Colon (tissue), 2 donors: ENCODE measurements at regions not wholly inside any gene's neighbourhood (a gene's known extent, or its start where the extent isn't known, plus 50 kb on each side); places are given as distances from the start of the nearest gene placed in this dataset.

Source experiments
- FAIRE-seq: peaks from 2 replicates; lab custom pipeline; 2012; peaks lifted over from hg19 to GRCh38; lab: Jason Lieb, UNC
- donor health status: control.
- donor health status: control.

DNA sequence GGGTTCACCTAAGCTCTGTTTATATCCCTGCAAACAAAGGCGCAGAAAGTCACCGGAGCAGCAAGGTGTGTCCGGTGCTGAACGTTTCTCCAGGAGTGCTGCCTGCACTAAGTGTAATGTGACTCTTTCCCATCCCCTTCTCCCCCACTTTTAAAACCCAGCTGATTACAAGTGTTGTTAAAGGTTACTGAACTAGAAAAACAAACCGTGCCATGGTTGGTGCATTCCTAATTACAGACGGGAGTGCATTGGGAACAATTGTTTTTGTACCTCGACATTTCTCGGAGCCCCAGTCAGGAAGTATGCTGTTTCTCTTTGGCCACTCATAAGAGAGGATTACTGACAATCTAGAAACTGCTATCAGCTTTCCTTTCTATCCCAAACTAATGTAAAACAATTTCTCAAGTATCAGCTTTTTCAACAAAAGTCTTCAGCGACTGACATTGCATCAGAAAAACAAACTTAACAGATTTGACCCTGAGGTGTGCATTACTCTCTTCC, 441.0 kb upstream of the SALL1 start:
- no peak for FAIRE-seq

DNA sequence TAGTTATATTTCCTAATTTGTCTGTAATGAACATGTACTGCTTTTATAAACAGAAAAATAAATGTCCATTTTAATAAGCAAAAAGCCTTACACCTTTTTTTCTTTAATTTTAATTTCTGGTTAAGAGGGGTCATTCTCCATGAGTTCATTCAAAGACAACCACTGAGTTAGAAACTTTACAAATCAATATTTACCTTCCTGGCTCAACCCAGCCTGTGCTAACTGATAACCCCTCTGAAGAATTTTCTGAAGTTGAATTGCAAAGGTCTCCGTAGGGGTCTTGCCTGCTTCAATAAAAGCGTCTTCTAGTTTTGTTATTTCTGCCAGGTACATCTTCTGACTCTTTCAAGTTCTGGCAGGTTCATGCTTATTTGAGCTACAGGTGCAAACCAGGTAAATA, 440.4 kb upstream of the SALL1 start:
- FAIRE-seq: no peak

DNA sequence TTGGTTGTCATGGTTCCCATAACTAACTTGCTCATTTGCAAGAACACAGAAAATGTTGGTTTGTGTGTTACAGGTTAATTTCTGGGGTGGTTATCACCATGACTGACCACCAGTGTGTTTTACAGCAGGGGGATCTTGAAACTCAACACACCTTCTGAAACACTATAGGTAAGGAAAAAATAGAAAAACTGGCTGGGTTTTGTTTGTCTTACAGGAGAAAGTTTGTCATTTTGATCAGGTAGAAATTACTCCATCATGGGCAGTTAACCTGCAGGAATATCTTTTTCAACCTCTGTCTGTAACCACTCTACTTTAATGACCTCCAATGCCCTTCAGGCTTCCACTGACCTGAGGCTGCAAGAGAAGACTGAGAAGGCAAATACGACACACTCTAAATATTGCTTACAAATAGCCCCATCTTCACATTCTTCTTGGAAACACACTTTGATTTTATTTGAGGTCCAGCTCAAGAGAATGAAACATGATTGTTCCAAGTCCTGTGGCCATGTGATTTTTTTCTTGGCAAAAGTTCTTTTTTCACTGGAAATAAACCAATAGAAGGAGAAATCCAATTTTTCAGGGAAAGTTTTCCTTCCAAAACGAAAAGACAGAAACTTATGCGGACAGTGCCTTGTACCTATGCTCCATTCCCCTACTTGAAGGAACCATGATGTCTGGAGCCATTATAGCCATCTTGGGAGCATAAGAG, 428.7 kb upstream of the SALL1 start:
- no peak for FAIRE-seq

DNA sequence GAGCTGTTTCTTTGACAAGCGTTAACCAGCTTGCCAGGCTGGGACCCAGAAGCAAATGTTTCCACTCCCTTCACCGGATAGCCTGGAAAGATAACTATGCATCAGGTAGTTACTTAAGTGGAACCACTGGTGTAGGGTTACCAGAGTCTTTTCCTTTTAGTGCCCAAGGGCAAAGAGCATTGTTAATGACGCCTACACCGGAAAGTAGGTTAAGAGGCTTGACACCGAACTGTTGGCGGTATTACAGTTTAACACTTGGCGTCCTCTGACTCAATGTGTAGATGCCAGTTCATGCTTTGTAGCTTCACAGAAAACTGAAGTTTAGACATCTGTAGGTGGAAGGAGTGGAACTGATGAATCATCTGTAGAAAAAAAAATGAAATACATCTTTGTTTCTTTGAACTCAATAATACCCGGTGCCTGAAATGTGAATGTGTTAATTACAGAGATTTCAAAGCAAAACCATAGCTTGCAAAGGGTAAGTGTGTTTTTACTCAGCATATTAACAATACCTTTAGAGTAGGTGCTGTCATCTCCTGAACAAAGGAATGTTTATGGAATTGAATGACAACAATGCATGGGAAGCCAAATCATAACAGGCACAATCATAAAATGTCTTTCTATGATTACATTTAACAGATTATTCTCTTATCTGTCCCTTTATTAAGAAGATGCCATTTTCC, 426.7 kb upstream of the SALL1 start:
- FAIRE-seq: no peak

DNA sequence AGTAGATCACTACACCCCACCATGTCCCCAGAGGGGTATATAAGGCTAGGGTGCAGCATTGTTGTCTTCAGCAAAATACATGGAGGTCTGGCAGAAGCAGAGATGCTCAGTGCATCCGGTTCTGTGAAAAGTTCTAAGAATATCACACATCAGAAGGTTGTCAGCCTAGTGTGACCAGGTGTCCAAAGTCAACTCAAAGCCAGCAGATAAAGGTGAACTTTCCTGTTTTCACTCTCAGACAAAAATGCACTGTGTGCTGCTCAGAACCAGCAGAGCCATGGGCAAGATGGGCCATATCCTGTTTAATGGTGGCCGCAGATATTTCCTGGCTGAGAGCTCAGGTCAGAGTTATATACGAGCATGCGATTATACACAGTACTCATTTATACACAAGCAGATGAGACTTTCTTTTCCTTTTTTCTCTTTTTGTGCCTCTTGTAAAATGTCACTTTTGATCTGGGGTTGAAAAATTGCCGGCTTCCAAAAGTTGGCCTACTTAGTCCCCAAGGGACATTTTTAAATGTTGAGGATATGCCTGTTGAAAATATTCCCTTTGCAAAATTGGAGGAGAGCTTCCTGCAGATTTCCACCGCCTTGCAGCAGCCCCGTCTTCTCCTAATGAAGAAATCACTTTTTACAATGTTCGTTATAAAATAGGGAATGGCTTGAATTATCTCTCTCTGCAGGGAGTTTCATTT, 425.6 kb upstream of the SALL1 start:
- FAIRE-seq: no peak

DNA sequence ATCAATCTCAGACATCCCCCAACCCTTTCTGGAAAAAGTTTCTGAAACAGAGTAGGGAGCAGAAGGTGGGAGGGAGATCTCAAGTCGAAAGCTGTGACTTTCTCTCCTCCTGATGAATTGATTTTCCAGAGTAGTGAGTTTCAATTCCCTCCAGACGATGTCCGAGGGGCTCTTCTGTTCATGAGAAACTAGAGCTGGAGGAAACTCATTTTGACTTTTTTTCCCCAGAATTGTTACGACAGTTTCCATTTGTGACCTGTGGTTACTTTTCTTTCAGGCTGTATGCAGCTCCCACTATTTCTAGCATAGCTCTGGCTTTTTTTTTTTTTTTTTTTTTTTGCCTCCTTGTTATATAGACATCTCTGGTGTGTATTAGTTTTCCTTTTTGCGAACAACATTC, 422.1 kb upstream of the SALL1 start:
- no peak for FAIRE-seq

DNA sequence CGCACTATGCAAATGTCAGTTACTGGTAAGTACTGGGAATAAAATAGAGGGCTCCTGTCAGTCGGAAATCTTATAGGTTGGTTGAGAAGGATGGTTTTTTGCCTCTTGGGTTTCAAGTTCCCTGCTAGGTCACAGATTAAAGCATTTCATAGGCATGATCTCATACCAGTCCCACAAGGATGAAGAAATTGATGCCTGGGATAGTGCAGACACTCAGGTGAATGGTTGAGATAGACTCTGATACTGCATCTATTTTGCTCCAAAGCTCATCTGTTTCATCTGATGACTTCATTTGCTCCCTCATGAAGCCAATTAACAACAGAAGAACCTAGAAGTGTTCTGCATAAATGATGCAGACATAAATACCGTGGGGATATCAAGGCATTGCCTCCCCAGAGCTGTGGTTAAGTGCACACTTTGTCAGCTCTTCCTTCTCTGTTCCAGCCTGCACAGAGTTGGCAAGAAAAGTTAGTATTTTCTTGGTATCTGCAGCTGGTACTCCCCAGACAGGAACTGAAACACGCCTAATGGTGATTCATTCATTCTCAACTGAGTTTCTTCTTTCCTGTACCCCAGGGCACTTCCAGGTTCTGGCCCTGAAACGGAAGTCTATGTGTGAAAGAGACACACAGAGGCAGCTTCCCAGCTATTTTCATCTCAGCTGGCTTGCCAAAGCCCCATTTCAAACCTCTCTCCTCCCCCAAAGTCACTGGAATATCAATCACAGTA, 418.3 kb upstream of the SALL1 start:
- no peak for FAIRE-seq

DNA sequence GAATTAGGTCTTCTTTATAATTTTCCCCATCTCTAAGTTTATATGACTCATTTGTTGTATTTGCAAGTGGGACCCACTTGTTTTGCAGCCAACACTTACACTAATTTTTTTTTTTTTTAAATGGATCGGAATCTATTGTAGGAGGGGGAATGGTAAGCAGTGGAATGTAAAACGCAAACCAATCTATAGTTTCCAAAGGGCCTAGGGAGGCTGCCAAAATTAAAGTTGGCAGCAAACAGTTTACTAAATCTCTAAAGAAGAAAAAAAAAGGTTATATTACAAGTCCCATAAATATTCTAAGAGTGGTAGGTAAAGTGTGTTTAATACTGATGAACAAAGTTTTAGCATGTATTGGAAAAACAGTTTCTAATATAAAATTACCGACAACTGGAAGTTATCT, 416.8 kb upstream of the SALL1 start:
- FAIRE-seq: no peak

DNA sequence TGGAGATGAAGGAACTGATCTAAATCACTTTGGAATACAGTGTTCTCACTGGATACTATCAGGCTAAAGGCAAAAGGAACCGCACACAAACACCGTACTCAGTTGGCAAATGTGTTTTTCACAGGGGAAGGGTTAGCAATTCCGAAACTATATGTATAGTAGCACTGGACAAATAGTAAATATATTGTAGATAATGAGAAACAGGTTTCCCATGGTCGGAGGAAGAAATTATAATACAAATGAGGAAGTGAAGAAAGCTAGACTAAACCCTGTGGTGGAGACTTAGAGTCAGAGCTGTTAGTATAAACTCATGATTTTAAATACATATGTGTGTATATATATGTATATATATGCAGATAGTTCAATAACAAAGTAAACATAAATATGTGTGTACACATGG, 414.1 kb upstream of the SALL1 start:
- FAIRE-seq: no peak

DNA sequence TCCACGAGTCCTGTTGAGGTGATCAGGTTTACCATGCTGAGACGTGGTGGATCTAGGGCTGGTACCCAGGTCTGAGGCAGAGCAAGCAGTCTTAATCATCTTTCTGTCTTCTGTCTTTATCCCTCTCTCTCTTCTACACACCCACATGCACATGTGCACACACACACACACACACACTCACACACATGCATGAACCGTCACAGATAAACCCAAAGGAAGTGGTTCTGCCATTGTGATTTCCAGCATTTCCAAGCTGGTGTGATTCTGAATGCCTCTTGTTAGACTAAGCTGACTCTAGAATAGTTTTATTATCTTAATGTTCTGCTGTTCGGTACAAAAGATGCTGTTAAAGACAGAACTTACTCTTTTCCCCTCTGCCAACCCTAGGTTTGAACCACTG, 411.8 kb upstream of the SALL1 start:
- no peak for FAIRE-seq

DNA sequence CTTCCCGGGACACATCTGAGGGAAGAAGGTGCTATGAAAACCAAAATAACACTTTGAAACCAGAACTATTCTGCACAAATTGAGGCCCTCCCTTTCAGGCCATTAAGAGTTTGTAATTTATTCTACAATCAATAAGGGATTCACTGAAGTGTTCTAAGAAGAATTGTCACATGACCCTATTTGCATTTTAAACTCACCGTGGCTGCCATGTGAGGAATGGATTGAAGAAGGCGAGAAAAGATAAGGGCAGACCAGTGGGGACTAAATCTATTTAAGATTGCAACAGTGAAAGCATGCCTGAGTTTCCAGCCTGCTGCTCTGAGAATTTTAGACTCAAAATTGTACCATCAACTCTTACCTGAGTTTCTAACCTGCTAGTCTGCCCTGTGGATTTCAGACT, 408.8 kb upstream of the SALL1 start:
- no peak for FAIRE-seq

DNA sequence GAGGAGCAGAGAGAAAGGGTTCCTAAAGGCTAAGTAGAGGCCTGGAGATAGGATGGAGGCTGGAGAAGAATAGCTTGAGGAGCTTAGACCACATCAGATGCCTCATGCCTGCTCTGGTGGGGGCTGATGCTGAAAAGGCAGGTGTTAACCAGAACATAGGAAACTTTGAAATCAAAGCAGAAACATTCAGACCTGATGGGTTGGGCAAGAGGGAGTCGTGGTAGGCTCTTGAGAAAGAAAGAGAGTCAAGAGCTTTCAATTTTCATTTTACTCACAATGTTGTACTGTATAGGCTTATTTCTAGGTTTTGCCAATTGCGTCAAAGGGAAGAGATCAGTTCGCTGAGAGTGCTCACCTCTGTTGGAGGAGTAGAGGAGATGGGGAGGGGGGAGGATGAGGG, 406.6 kb upstream of the SALL1 start:
- no peak for FAIRE-seq

DNA sequence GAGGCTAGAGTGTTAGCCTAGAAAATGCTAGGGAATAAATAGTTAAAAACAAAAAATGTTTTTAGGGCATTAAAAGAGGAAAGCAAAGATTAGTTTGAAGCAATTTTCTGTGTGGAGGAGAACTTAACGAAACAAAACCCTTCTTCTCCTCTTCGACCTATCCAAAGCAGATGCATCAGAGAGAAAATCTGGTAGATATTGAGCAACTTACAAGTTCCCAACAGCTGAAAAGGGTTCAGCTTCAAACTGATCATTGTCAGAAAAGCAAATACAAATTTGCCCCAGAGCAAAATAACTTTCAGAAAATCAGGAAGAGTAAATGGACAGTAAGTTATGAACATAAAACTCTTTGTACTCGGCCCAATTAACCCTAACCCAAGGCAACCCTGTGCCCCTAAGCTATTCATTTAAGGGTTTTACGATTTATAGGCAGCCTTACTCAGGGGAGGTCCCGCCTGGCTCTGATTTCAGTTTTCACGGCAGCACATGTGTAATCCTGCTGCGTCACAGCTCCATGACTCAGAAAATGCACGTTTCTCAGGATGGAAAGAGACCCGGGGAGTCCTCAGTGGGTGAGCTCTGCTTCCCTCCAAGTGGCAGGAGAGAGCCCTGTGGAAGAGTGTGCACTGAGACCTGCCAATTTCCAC, 405.7 kb upstream of the SALL1 start:
- no peak for FAIRE-seq

DNA sequence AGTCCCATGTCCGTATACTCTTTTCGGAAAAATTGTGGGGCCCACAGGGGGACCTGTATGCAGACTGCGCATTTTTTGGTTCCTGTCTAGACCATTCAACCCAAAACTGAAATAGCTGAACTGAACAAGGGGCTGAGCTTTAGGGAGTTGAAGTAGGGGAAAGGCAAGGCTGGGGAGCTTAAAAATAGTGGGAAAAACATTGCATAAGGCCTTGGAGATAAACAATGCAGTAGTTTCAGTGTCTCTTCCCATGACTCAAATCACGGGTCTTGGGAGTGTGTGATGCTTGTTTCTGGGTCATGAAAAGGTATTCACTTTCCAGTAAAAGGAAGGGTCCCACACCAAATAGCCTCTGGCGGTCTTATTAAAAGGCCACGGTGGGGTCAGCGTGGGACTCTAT, 402.8 kb upstream of the SALL1 start:
- no peak for FAIRE-seq

DNA sequence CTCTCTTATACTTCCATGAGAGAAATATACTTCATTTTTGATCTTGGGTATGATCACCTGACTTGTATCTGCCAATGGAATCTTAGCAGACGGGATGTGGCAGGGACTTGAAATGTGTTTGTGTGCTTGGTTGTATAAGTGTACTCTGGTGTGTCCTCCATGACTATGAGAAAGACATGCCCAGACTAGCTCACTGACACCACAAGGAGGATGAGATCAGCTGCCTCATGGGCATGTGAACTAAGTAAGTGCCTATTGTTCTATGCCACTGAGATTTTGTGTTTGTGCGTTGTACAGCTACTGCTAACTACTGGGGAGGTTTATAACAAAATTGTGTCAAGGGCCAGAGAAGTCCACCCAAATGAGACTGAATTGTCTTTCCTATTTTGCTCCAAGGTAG, 402.2 kb upstream of the SALL1 start:
- FAIRE-seq: no peak

DNA sequence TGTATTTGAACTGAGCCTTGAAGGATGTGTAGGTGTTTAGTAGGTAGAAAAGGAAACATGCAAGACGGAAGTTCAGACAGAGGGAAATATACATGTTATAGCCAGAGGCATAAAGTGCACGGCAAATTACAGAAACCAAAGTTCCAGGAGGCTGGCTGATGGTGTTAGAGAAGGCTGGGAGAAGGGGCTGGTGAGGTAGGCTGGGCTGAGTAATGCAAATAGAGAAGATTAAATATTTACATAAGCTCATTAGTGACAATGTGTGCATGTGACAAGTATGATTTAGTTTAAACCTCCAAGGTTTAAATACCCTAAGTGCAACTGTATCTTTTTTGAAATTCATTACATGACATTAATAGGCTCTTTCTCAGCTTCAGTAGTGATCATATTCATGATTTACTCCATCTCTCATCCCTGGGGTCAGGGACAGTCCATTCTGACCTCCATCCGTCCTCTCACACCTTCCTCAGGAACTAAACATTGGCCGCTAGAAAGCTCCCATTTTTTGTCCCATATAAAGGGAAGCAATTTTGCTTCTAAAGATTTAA, 399.8 kb upstream of the SALL1 start:
- no peak for FAIRE-seq

DNA sequence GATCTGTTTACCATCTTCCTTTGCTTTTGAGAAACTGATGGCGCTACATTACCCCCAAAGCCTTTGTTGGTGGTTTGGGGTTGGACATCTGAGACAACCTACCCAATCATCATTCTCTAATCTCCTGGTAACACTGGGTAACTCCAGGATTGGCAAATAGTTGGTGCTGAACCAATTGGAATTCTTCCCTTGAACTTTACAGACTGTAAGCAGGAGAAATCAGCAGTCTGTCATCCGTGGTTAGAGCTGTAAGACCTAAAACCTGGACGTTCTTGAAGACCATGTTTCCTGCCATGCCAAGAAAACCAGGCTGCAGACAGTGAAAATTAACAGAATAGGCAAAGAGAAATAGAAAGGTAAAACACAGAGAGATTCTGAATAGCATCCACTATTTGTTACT, 398.8 kb upstream of the SALL1 start:
- no peak for FAIRE-seq

DNA sequence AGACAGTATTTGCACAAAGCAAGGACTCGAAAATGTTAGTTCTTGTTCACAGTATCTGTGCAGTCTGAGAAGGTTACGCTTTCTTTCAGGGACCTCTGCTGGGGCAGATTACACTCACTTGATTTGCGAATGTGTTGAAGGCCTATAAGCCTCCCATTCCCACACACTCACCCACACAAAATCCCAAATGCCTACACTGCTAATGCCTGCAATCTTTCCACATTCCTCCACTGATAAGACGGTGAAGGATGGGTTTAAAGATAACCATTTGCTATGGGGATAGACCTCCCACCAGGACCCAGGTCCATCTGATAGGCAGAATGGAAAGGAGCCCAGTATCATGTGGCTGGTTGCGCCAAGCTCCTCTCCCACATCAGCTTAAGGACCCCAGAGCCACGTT, 394.9 kb upstream of the SALL1 start:
- no peak for FAIRE-seq

DNA sequence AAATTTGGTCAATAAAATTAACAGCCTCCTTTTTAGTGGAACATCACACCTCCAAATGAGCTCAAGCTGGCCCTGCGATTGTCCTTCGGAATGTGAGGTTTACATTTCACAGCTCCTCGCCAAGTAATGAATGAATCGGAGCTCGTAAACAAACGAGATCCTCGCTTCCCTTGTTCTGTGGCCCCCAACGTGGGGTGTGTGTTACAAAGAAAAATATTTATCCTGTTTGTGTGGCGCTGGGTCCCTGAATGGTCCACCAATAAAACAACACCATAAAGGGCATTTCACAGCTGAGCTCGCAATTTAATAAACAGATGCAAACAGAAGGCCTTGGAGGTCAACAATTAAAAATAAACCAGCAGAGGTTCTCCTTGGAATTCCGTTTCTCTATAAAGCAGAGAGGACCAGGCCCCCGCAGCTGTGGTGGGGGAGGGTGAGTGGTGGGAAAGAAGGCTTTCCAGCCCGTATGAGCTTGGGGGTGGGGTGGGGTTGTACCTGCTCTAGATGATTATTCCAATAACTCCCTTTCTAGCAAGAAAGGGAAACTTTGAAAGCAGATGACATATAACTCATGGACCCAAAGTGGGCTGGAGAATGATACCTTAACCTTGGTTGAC, 393.9 kb upstream of the SALL1 start:
- FAIRE-seq: no peak

DNA sequence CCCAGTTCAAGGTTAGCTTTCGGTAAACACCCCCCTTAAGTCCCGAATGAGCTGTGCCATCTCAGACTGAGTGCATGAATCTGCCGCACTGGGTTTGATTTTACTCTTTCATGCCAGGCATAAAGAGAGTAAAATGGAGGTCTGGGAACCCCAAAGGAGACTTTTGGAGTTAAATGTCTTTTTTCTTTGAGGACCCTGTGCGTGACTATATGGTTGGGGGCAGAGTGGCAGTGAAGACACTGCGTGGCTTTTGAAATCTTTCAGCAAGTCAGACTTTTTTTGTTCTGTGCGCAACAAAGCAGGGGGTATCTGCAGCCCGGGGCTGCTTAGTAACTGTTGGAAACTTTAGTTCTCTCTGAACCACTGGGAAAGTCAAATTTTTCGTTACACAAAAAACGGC, 392.9 kb upstream of the SALL1 start:
- no peak for FAIRE-seq
